ENCODE measurements at regions not wholly inside any gene's neighbourhood (a gene's known extent, or its start where the extent isn't known, plus 50 kb on each side); places are given as distances from the start of the nearest gene placed in this dataset.

GRCh38 chr21:25330266-25330665 lies 277.0 kb downstream of the MRPL39 start:
- ChIA-PET CTCF (no interaction called here), POLR2A (ENCODE audit: unreplicated experiment) (no interaction called here)
- H3K9ac ChIP-seq (ENCODE audit: low read depth, low read length): no peak overlapping the region
- H3K4me3 ChIP-seq (ENCODE audit: insufficient read depth, low read depth, low read length): no peak overlapping the region
- dilution Hi-C loops (cut with HindIII; ENCODE audit: low sequenced_read_pairs, unreplicated experiment): no loop called here
- H4K20me1 ChIP-seq (ENCODE audit: insufficient read depth, low read length): no peaks in the 10 kb centered on the region
- no peaks in the 10 kb centered on the region for H3K9me3 ChIP-seq (ENCODE audit: control insufficient read depth, insufficient read depth, low read length)
- H3K18ac ChIP-seq (ENCODE audit: low read depth, low read length): peak overlapping the region; percentile 87; the same call in 1 of the 2 replicates
- WGBS, 2 experiments (ENCODE audit: extremely low coverage in 2 of 2, insufficient read length in 1 of 2): no CpG with 5 or more reads among the region's 2 CpGs
- no TSS peak for BruUV-seq (replicated peaks)
- H3K14ac ChIP-seq (replicated peaks; ENCODE audit: low read depth, low read length): peak overlapping the region; percentile 77
- DNase-seq (peak; percentile 61), ATAC-seq (ENCODE audit: low read depth) (no peak; the same call in 1 of the 2 replicates)
- no peaks in the 10 kb centered on the region for H3K36me3 ChIP-seq (ENCODE audit: control insufficient read depth, insufficient read depth, low read length)
- no peak overlapping the region for H3K23ac ChIP-seq (ENCODE audit: low read depth, low read length)
- in situ Hi-C loops (cut with MboI; ENCODE audit: low sequenced_read_pairs): no loop called here
- no peaks in the 10 kb centered on the region for H3K27me3 ChIP-seq (ENCODE audit: control insufficient read depth, insufficient read depth, low read length)
- H3K4ac ChIP-seq (ENCODE audit: low read depth, low read length): peak overlapping the region; percentile 81
- H3K4me2 ChIP-seq (ENCODE audit: low read depth, low read length): no peak overlapping the region
- H3K9me1 ChIP-seq (ENCODE audit: insufficient read depth, low read length): no peaks in the 10 kb centered on the region
- intact Hi-C loops (cut with micrococcal nuclease): loop anchor here (10.0 kb wide), 1 partner anchor 1215 kb away; no protein-coding TSS in a partner anchor
- peak overlapping the region; percentile 52 for H2BK5ac ChIP-seq (ENCODE audit: low read depth, low read length, poor library complexity, severe bottlenecking)
- H3K27ac ChIP-seq (ENCODE audit: insufficient read depth, low read length): no peak overlapping the region
- H2AK5ac ChIP-seq (ENCODE audit: low read depth, low read length): no peak overlapping the region
- H3K56ac ChIP-seq (ENCODE audit: extremely low read depth, insufficient read depth, low read length): peak overlapping the region; percentile 72; the same call in 1 of the 2 replicates
- H4K5ac ChIP-seq (ENCODE audit: low read depth, low read length): no peak overlapping the region; the same call in 1 of the 2 replicates
- peak overlapping the region; percentile 86 for H2BK20ac ChIP-seq (ENCODE audit: low read depth, low read length)
- H3K4me1 ChIP-seq (ENCODE audit: control insufficient read depth, insufficient read depth, low read length): peaks cover 2% of the 10 kb centered on the region; the same call in 1 of the 2 replicates
- peak overlapping the region; percentile 82 for H2BK120ac ChIP-seq (ENCODE audit: low read depth, low read length)
- H2AFZ ChIP-seq (replicated peaks; ENCODE audit: low read length, poor library complexity): no peak overlapping the region
- no peak for TF ChIP-seq CHD1 (IDR thresholded peaks at IDR 0.05; ENCODE audit: low read depth, low read length)
- no peak for TF ChIP-seq FOS (IDR thresholded peaks at IDR 0.05; ENCODE audit: low read depth, low read length)
- no peak for TF ChIP-seq BHLHE40 (IDR thresholded peaks at IDR 0.05; ENCODE audit: low read depth, low read length)
- no peak for TF ChIP-seq NFE2L2 (IDR thresholded peaks at IDR 0.05; ENCODE audit: low read depth, low read length)
- TF ChIP-seq RAD21 (IDR thresholded peaks at IDR 0.05; ENCODE audit: low read length): no peak
- TF ChIP-seq ELK1 (IDR thresholded peaks at IDR 0.05; ENCODE audit: borderline replicate concordance, low read depth, low read length): no peak
- no peak for TF ChIP-seq RCOR1 (IDR thresholded peaks at IDR 0.05; ENCODE audit: insufficient replicate concordance, low read length)
- TF ChIP-seq SMC3 (IDR thresholded peaks at IDR 0.05; ENCODE audit: low read depth, low read length): no peak
- TF ChIP-seq RFX5 (IDR thresholded peaks at IDR 0.05; ENCODE audit: low read depth, low read length): no peak
- TF ChIP-seq MAFK (IDR thresholded peaks at IDR 0.05; ENCODE audit: low read depth, low read length): no peak
- TF ChIP-seq POLR2A (IDR thresholded peaks at IDR 0.05; ENCODE audit: low read depth, low read length): no peak
- no peak for TF ChIP-seq MXI1 (IDR thresholded peaks at IDR 0.05; ENCODE audit: borderline replicate concordance, low read depth, low read length)
- TF ChIP-seq USF2 (IDR thresholded peaks at IDR 0.05; ENCODE audit: low read depth, low read length): no peak
- no peak for TF ChIP-seq MAZ (IDR thresholded peaks at IDR 0.05; ENCODE audit: borderline replicate concordance, low read depth, low read length)
- TF ChIP-seq CEBPB (IDR thresholded peaks at IDR 0.05; ENCODE audit: low read depth, low read length): no peak
- no peak for TF ChIP-seq CTCF (conservative IDR thresholded peaks at IDR 0.05; ENCODE audit: low read depth, low read length)
- no peak overlapping the region for H2AK9ac ChIP-seq (replicated peaks; ENCODE audit: low read depth, low read length, poor library complexity)
- H4K91ac ChIP-seq (ENCODE audit: insufficient read depth, low read depth, low read length): peak overlapping the region; percentile 73
- peak overlapping the region; percentile 36 to 71; a peak in 3 of 4 replicates for H4K8ac ChIP-seq (ENCODE audit: low read depth in 2 of 2, low read length in 2 of 2)
- H2BK15ac ChIP-seq (ENCODE audit: low read depth, low read length): peak overlapping the region; percentile 74; the same call in 1 of the 3 replicates
- H3K79me1 ChIP-seq (ENCODE audit: low read depth in 1 of 2, low read length in 2 of 2): no peaks in the 10 kb centered on the region

All from IMR-90 (cell line).